HG02642 (cell line): ENCODE measurements at regions not wholly inside any gene's neighbourhood (a gene's known extent, or its start where the extent isn't known, plus 50 kb on each side); places are given as distances from the start of the nearest gene placed in this dataset.
A peak's percentile ranks its signal among the peaks of the same experiment; 100 is the strongest.
"Not testable (repeated sequence)": the region's sequence is repeated elsewhere in the genome, so short reads cannot be mapped to it uniquely, and the experiment has no call there.

ENCODE experiments used
- ATAC-seq: cut with Tn5 transposase; IDR thresholded peaks from one replicate; pipeline ENCODE4 v1.9.1; 2021; ENCODE audit warnings: mild to moderate bottlenecking; ENCODE audit not compliant: unreplicated experiment, poor library complexity

DNA sequence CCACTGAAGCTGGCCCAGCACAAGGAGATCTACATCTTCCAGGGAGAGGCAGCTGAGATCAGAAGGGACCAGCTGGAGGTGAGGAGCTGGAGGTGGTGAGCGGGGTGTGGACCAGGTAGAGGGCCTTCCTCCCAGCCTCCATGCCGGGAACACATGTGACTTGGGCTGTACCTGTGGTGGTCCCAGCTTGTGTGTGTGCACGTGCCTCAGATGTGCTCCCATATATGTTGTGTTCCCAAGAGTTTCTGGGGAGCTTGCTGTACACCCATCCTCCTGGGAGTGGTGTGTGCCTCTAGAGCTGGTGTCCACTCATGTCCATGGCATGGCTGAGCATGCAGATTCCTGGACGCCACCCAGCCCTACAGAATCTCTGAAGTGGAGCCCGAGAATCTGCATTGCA lies 183.7 kb upstream of the AKAP13 start:
- not testable (repeated sequence) for ATAC-seq

- not testable (repeated sequence) for ATAC-seq
These were observed 182.8 kb upstream of the AKAP13 start for GRCh38 chr15:85197582-85197981.

DNA sequence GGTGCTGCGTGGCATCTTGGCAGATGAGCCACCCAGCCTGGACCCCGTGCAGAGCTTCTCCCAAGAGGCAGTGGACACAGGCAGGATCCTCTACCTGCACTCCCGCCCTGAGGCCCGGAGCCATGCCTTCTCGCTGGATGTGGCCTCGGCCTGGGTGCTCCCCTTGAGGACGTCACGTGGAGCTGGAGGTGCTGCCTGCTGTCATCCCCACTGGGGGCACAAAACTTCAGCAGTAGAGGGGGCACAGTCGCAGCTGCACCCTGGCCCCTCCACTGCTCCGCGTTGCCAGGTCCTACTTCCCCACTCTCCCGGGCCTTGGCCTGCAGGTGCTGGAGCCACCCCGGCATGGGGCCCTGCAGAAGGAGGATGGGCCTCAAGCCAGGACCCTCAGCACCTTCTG lies 182.0 kb upstream of the AKAP13 start:
- ATAC-seq, result not testable (repeated sequence)

DNA sequence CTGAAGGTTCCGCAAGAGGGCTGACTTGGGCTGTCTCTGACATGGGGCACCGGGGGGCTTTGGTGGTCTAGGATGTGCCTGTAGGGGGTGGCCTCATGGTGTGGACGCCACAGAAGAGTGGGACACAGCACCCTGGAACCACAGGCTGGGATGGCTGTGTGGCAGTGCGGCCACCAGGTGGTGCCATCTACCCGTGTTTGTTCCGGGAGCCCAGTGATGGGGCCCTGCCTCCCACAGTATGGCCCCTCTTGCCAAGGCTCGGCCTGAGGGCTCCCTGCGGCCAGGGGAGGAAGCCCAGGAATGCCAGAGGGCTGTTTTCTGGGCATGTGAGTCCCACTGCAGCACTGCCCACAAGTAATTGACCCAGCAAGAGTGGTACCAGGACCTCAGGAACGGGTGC lies 180.2 kb upstream of the AKAP13 start:
- peak; percentile 87 for ATAC-seq

DNA sequence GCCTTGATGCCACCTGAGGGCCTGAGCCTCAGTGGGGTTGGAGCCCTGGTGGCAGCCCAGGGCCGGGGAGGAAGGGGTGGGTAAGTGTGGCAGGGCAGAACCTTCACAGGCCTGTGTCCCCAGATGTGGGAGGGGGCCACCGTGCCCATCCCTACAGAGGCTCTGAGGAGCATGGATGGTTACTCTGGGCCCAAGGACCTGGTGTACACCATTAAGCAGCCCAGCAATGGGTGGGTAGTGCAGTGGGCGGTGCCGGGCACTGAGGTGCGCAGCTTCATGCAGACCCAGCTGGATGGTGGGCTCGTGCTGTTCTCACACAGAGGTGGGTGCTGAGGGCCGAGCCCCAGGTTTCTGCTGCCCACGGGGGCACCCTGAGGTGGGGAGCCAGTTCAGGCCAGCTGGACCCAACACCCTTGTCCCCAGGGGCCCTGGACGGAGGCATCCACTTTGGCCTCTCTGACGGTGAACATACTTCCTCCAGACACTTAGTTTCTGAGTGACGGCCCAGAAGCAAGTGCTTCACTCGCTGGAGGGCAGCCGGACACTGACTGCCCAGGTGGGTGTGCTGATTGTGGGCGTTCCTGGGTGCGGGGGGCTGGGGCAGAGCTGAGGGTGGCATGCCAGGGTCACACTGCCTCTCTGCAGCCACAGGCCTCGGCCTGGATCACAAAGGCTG lies 179.1 kb upstream of the AKAP13 start:
- ATAC-seq, result not testable (repeated sequence)

- ATAC-seq, result not testable (repeated sequence)
These were observed 175.9 kb upstream of the AKAP13 start for GRCh38 chr15:85204481-85204880.

- ATAC-seq, result not testable (repeated sequence)
These were observed 146.5 kb upstream of the AKAP13 start for GRCh38 chr15:85233791-85234325.

- ATAC-seq, result not testable (repeated sequence)
These were observed 145.8 kb upstream of the AKAP13 start for GRCh38 chr15:85234450-85235196.

GRCh38 chr15:85244056-85244455 lies 136.3 kb upstream of the AKAP13 start:
- ATAC-seq, result not testable (repeated sequence)

DNA sequence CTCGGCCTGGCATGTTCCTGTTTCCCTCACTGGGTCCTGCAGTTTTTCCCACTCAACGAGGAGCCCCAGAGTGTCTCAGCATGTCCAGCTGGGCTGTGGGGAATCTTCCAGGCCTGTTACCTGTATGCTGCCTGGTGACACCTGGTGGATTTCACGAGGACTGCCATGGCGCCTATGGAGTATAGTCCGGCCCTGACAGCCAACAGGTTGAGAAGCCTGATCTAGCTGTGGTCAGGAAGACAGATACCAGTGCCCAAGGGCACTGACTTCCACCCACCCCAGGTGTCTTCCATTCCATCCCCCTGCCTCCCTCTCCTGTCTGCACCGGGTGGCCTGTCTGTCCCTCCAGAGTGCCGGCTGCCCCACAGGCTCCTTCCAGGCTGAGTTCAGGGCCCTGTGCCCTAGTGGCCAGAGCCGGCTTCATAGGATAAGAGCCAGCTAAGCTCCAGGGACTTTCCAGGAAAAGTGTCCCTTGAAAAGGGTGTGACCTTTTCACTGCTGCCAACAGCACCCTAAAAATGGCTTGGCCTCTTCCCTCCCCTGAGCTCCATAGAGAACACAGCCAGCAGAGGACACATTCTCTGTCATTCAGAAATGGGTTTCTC lies 129.4 kb upstream of the AKAP13 start:
- not testable (repeated sequence) for ATAC-seq

DNA sequence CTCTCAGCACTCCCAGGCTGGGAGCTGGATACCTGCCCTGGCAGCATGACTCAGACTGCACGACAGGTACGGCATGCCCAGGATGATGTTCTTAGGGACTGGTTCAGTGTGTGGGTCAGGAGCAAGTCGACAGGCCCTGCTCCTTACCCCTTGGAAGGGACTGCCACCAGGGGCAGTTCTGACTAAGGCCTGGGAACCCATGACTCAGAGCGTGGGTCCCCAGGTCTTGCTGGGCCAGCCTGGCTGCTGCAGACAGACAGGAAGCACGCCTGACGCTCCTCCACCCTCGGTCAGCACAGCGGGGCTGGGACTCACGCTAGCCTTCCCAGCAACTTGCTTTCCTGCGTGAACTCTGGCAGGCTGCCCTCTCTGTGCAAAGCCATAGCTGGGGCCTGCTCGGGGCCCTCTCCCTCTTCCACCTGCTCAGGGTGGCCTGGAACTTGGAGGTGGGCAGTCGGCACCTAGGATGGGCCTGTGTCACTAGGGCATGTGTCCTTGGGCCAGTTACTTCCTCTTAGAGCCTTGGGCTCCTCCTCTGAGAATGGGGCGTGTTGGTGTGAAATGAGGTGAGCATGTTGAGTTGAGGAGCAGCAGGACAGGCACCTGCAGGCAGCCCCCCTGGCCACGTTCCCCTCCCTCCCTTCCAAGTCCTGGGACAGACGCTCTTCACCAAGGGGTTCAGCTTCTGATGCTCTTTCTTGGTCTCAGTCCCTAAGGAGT lies 127.0 kb upstream of the AKAP13 start:
- peak; percentile 66 for ATAC-seq

DNA sequence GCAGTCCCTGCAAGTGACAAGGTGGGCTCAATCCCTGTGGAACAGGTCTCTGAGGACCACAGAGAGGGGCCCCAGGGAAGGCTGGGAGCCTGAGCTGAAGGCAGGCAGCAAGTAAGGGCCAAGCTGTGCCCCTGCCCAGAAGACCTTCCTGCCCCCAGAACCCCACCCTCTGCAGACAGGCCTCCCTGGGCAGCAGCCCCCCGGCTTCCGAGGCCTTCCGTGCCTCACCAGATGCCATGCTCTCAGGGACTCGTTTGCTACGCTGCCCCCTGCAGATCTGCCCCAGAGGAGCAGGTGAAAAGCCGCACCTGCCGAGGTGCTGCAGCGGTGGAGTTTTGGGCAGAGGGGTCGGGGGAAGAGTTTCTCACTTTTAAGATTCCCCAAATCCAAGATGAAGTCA lies 125.4 kb upstream of the AKAP13 start:
- ATAC-seq, result not testable (repeated sequence)

DNA sequence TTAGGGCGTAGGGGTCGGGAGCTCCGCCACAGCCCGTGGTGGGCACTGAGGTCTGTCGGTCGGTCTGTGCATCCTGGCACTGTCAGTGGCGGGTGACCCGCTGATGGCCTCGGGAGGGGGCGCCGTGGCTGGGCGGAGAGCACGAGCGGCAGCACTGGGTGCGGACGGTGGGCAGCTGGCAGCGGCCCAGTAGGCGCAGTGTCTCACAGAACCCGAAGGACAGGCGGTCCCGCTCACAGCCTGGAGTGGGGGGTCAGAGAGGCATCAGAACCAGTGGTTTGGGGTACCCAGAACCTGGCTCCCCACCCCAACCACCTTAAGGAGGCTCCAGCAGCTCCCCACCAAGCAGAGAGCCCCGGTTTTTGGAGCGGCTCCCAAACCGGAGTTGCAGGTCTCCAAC lies 124.9 kb upstream of the AKAP13 start:
- not testable (repeated sequence) for ATAC-seq

GRCh38 chr15:85256009-85256997 lies 124.1 kb upstream of the AKAP13 start:
- ATAC-seq, result not testable (repeated sequence)

GRCh38 chr15:85258062-85258445 lies 122.3 kb upstream of the AKAP13 start:
- not testable (repeated sequence) for ATAC-seq

DNA sequence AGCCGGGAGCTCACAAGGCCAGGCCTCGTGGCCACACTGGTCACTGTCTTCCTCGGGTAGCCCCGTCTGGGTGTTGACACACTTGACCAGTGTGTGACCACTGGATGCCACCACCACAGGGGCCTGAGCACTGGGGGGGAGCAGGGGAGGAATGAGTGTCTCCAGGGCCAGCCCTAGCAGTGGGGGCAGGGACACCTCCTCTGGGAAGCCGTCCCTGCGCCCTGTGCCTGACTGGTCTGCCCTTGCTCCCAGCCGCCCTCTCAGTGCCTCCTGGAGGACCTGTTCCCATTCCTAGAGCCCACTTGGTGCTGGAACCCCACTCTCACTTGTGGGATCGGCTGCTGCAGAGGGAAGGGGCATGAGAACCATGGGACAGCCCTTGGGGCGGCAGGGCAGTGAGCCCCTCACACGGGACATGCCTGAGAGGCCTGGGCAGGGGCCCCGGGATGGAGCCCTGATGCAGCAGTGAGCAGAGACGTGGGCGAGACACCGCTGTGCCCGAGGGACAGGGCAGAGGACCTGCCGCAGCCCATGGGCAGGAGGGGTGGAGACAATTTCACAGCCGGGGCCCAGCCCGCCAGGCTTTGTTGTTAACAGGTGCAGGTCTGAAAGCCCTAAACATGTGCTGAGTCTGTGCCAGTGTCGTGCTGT lies 121.7 kb upstream of the AKAP13 start:
- not testable (repeated sequence) for ATAC-seq

- not testable (repeated sequence) for ATAC-seq
These were observed 119.9 kb upstream of the AKAP13 start for GRCh38 chr15:85260526-85260925.

DNA sequence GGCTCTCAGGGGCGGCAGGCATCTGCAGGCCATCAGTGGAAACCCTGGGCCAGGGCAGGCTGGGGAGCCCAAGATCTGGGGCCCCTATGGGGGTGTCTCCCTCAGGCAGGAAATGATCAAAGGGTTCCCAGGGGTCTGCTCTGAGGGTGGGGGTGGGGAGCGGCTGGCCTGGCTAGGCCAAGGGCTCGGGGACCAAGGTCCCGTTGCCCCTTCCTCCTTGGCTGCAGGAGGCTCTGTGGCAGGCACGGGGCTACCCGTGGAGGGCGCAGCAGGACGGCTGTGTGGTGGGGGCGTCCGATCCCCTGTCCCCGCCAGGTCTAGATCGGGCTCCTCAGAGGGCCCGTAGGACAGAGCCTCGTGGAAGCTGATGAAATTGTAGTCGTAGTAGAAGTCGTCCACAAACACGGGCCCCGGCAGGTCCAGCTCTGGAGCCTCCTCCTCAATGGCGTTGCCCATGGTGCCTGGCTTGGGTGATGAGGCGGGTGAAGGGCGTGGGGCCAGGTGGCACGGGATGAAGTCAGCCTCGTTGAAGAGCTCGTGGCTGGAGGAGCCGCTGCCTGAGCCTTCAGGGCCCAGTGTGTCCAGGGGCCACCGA lies 117.8 kb upstream of the AKAP13 start:
- ATAC-seq, result not testable (repeated sequence)
